Pulmonary artery endothelial cell (primary cell): ENCODE measurements at regions not wholly inside any gene's neighbourhood (a gene's known extent, or its start where the extent isn't known, plus 50 kb on each side); places are given as distances from the start of the nearest gene placed in this dataset.
"Not testable (repeated sequence)": the region's sequence is repeated elsewhere in the genome, so short reads cannot be mapped to it uniquely, and the experiment has no call there.

ENCODE experiments used
- DNase-seq: peaks from one replicate; pipeline ENCODE4 v3.0.0-alpha.2; 2011; ENCODE audit warnings: low read depth, low spot score

GRCh38 chr7:131075406-131075805 lies 252.3 kb upstream of the MKLN1 start:
- no peak for DNase-seq

- no peak for DNase-seq
Measured at GRCh38 chr7:131076032-131076431, 251.6 kb upstream of the MKLN1 start.

GRCh38 chr7:131076711-131077181 lies 250.9 kb upstream of the MKLN1 start:
- DNase-seq = no peak

- no peak for DNase-seq
Measured at GRCh38 chr7:131077735-131078134, 249.9 kb upstream of the MKLN1 start.

DNA sequence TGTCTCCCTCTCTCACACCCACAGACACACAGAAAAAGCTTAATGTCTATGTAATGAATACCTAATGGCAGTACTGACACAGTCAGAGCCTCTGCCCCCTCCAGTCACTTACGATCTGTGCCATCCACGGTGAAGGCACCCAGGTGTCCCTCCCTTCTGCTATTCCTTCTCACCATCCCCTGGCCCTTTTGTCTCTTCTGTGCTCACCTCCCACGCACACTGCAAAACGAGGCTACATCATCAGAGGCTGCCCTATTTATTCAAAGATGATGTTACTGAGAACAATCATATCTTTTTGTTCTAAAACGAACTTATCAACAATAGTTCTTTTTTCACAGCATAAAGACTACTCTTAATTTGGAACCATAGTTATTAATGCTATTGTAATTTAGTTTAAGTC lies 246.9 kb upstream of the MKLN1 start:
- no peak for DNase-seq

DNA sequence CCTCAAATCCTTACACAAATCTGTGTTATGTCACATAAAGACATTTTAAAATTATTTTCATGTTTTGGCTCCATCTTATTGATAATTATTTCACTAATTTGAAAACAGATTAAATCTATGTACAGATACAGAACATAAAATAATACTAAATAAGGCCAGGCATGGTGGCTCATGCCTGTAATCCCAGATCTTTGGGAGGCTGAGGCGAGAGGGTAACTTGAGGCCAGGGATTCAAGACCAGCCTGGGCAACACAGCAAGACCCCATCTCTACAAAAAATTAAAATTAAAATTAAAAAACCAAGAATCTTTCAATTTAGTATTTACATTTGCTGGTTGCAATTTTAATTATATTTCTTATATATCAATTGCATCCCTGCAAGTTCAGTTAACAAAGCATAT lies 246.4 kb upstream of the MKLN1 start:
- no peak for DNase-seq

GRCh38 chr7:131083781-131084180 lies 243.9 kb upstream of the MKLN1 start:
- DNase-seq = no peak

DNA sequence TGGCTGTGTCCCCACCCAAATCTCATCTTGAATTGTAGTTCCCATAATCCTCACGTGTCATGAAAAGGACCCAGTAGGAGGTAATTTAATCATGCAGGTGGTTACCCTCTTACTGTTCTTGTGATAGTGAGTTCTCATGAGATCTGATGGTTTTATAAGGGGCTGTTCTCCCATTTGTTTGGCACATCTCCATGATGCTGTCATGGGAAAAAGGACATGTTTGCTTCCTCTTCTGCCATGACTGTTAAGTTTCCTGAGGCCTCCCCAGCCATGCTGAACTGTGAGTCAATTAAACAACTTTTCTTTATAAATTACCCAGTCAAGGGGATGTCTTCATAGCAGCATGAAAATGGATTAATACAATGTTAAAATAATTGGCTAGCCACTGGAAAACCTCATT lies 243.3 kb upstream of the MKLN1 start:
- DNase-seq = not testable (repeated sequence)

DNA sequence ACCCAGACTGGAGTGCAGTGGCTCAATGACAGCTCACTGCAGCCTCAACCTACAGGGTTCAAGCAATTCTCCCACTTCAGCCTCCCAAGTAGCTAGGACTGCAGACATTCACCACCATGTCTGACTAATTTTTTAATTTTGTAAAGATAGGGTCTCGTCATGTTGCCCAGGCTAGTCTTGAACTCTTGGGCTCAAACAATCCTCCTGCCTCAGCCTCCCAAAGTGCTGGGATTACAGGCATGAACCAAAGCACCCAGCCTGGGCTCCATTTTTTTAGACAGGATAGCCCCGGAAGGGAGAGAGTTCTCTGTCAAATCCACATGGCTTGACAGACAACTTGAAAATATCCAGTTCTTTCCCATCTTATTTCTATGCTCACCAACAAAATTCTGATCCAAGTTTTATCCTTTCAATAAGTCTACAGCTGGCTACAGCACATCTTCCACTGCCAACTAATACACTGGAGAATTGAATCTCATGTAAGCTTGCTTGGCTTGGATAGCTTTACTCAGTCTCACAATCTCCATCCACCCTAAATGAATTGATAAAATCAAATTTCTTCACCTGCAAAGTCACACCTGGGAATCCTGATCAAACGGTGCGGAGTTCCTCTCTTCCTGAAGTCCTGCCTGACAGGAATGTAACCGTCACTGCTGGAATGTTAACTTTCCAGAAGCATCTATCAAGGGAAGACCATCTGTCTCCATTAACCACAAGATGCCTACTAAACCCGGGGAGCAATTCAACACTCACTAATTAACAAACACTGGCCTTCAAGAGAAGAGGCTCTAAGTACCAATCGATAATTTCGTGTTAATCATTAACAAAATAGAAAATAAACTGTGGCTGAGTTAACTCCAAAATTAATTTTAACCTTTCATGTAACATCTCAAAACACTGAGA lies 239.7 kb upstream of the MKLN1 start:
- no peak for DNase-seq

- DNase-seq = no peak
Measured at GRCh38 chr7:131090188-131090587, 237.5 kb upstream of the MKLN1 start.

- no peak for DNase-seq
Measured at GRCh38 chr7:131090886-131091692, 236.6 kb upstream of the MKLN1 start.

DNA sequence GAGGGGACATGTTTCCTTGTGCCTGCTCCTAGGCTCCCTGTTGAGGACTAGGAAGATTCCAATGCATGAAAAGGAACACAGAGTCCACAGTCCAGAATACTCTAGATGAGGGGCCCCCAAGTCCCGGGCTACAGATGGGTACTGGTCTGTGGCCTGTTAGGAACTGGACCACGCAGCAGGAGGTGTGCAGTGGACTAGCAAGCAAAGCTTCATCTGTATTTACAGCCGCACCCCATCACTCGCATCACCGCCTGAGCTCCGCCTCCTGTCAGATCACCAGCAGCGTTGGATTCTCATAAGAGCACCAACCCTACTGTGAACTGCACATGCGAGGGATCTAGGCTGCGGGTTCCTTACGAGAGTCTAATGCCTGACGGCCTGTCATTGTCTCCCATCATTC lies 233.0 kb upstream of the MKLN1 start:
- no peak for DNase-seq

- no peak for DNase-seq
Measured at GRCh38 chr7:131095346-131095745, 232.3 kb upstream of the MKLN1 start.

DNA sequence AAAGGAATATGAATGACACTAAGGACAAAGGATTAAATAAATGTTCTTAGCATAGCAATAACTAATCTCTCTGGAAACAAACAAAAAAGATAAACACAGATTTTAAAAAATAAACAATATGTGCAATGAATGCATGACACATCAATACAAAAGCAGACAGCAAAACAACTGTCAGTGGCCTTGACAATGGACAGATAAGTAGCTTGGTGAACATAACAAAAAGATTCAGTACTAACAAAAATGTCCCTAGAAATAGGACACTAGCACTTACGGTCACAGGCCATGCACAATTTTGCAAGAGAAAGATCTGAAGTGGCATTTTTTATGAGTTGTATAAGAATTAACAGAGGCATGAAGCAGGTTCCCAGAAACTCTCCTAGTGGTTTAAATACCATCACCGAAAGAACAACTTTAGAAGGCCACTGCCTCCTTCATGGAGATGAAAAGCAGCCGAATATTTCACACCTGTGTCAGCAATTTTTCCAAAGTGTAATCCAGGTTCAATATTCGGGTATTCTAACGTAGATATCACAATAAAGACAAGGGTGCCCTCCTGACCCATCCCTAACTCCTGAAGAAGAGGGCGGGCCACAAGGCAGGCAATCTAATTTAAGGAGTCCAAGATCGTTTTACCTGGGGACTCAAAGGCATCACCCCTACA lies 231.3 kb upstream of the MKLN1 start:
- no peak for DNase-seq

DNA sequence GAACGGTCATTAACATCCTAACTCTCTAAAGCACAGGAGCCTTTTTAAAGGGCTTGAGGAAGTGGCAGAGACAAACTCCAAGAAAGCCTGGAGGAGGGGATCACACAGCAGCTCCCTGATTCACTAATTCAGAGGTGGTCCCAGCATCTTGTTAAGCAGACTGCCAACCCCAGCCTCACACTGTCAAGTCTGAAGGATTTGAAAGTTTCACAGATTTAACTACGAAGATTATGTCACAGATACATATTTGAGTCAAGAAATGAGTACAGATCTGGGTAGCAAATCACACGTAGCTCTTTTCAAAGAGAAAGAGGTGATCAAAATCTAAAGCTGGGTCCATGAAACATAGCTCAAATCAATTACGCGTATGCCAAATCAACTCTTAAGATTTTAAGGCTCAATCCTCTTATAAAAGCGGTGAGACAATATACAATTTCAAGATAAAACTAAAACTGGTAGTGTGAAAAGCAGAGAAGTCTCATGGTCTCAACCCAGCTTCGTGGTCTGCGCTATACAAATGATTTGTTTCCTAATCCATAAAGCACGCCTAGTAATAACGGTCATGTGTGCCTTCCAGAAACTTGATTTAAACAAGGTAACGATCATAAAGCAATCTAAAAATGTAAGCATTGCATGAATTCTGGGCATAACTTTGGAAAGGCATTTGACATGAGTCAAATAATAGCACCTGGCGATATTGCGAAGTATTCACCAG lies 229.9 kb upstream of the MKLN1 start:
- no peak for DNase-seq

DNA sequence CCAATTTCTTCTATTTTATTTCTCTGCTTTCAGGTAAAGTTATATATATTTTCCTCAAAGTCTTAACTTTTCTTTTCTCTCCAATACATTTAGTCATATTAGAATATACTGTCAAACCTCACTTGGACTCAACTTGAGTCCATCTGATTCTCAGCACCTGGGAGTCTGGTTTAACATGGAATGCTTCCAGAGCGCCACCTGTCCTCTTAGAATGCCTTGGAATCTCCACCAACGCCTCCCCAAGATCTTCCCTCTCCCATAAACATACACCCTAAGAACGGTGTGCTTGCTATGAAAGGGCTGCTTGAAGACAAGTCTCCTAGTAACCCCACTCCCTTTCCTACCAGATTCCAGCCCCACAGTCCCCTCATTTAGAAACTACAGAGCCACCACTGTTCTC lies 229.1 kb upstream of the MKLN1 start:
- DNase-seq = no peak

- no peak for DNase-seq
Measured at GRCh38 chr7:131100357-131101054, 227.2 kb upstream of the MKLN1 start.

- no peak for DNase-seq
Measured at GRCh38 chr7:131103997-131104396, 223.7 kb upstream of the MKLN1 start.

- no peak for DNase-seq
Measured at GRCh38 chr7:131104596-131105293, 222.9 kb upstream of the MKLN1 start.

GRCh38 chr7:131105294-131105798 lies 222.3 kb upstream of the MKLN1 start:
- DNase-seq = no peak
